ENCODE measurements at regions not wholly inside any gene's neighbourhood (a gene's known extent, or its start where the extent isn't known, plus 50 kb on each side); places are given as distances from the start of the nearest gene placed in this dataset.

DNA sequence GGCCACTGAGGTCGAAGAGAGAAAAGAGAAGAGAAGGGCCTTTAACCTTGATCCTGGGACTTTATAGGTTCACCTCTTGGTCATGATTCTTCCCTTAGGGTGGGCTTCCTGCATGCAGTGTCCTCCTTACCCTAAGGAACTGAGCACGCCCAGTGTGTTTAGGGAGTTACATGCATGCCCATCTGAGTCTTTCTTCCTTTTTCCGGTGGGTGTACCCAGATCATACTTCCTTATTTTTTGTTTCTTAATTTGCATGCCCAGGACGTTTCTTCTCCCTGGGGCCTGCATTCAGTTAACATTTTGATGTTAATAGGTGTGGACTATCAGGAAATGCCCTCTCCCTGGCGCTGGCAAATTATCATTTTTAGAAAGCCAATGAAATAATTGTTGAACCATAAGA lies 91.5 kb downstream of the HTR1B start:
- no peak for TF ChIP-seq CTCF (IDR thresholded peaks at IDR 0.05)
- intact Hi-C loops (cut with DNase I), result no loop called here
- ATAC-seq, result no peak
- no peak for DNase-seq
- Histone ChIP-seq H3K36me3 (no peaks in the 10 kb centered on the region), H3K4me1 (no peaks in the 10 kb centered on the region), H3K9me3 (no peaks in the 10 kb centered on the region), H3K27ac (no peak overlapping the region), H3K27me3 (ENCODE audit: low read depth) (no peaks in the 10 kb centered on the region), H3K4me3 (no peak overlapping the region)

DNA sequence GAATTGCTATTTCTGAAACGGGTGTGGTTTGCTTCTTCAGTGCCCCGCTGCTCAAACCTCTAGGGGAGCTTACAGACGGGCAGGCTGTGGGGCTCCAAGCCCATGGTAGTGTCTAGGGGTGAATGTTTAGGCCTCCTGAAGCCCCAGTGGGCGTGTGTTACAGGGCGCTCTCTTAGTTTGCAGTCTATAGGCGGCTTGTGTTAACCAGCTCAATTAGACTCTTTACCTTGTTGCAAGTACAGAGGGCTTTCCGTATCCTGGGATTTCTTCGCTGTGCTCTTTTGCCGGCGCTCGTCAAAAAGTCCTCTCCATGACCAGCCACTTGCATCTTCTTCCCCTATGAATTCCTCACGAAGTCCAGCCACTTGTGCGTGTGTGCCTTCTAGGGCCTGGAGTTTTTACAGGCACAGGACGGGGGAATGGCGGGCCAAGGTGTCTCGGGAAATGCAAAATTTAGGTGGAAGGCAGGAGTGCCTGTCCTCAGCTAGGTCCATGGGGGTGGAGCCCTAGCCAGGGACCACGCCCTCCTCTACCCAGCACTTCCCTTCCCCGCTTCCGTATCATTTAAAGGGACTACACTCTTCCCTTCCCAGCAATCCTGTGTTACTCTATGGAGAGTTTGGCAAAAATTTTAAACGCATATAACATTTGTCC lies 94.5 kb downstream of the HTR1B start:
- H3K9me3 ChIP-seq, result no peaks in the 10 kb centered on the region
- ATAC-seq (peak; percentile 74 to 93), DNase-seq (peak; percentile 72)
- H3K27me3 ChIP-seq (ENCODE audit: low read depth), result no peaks in the 10 kb centered on the region
- H3K36me3 ChIP-seq, result no peaks in the 10 kb centered on the region
- H3K4me3 ChIP-seq, result peak overlapping the region; percentile 58
- H3K27ac ChIP-seq, result peak overlapping the region; percentile 34
- no peaks in the 10 kb centered on the region for H3K4me1 ChIP-seq
- intact Hi-C loops (cut with DNase I), result no loop called here
- TF ChIP-seq CTCF (IDR thresholded peaks at IDR 0.05), result no peak

- Histone ChIP-seq H3K27me3 (ENCODE audit: low read depth) (no peaks in the 10 kb centered on the region), H3K4me3 (no peak overlapping the region), H3K36me3 (no peaks in the 10 kb centered on the region), H3K9me3 (no peaks in the 10 kb centered on the region), H3K4me1 (no peaks in the 10 kb centered on the region), H3K27ac (no peak overlapping the region)
- no peak for TF ChIP-seq CTCF (IDR thresholded peaks at IDR 0.05)
- intact Hi-C loops (cut with DNase I), result no loop called here
- ATAC-seq (no peak), DNase-seq (no peak)
Measured at GRCh38 chr6:77366798-77367197, 96.5 kb downstream of the HTR1B start.

GRCh38 chr6:77363702-77364101 lies 99.6 kb downstream of the HTR1B start:
- intact Hi-C loops (cut with DNase I), result no loop called here
- no peak for DNase-seq
- Histone ChIP-seq H3K36me3 (no peaks in the 10 kb centered on the region), H3K4me3 (no peak overlapping the region), H3K9me3 (no peaks in the 10 kb centered on the region), H3K27me3 (ENCODE audit: low read depth) (no peaks in the 10 kb centered on the region), H3K27ac (no peak overlapping the region), H3K4me1 (no peaks in the 10 kb centered on the region)
- no peak for ATAC-seq
- TF ChIP-seq CTCF (IDR thresholded peaks at IDR 0.05), result no peak

GRCh38 chr6:77362055-77362454 lies 101.2 kb downstream of the HTR1B start:
- H3K27ac ChIP-seq, result no peak overlapping the region
- ATAC-seq (no peak), DNase-seq (no peak)
- H3K4me1 ChIP-seq, result no peaks in the 10 kb centered on the region
- TF ChIP-seq CTCF (IDR thresholded peaks at IDR 0.05), result no peak
- H3K27me3 ChIP-seq (ENCODE audit: low read depth), result no peaks in the 10 kb centered on the region
- intact Hi-C loops (cut with DNase I), result no loop called here
- no peak overlapping the region for H3K4me3 ChIP-seq
- no peaks in the 10 kb centered on the region for H3K36me3 ChIP-seq
- H3K9me3 ChIP-seq, result no peaks in the 10 kb centered on the region
